NCI-H2107 (cell line): ENCODE measurements at regions not wholly inside any gene's neighbourhood (a gene's known extent, or its start where the extent isn't known, plus 50 kb on each side); places are given as distances from the start of the nearest gene placed in this dataset.

Source experiments
- DNase-seq: peaks from one replicate; lab custom pipeline; 2025; lab: John Stamatoyannopoulos, UW

DNA sequence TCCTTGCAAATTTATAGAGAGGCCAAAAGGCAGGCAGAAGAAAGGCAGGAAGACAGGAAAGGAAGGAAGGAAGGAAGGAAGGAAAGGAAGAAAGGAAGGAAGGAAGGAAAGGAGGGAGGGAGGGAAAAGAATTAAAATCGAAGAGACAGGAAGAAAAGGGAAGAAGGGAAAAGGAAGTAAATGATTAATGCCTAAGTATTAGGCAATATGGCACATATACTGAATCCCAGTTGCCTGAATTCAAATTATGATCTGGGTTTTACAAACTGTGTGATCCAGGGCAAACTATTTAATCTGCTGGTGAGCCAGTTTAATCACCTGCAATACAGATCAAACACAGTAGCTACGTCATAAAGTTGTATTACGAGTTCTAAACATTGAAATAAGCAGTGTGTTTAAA lies 983.6 kb downstream of the FLRT2 start:
- DNase-seq, result no peak

DNA sequence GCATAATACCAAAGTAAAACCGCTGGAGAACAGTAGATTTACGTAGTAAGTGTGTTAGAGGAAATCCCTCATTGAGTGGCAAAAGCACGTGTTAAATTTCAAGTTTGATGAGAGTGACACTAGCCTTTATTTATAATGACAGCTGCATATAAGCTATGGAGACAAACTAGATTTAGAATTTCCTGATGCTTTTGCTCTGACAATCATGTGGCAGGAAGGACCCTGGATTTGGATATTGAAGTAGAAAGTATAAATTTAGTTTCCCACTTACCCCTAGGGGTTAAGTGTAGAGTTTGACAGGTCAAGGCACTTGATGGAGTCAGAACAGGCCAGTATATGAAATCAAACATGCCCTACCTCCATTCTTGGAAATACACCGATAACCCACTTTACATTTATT lies 983.1 kb downstream of the FLRT2 start:
- DNase-seq, result no peak

DNA sequence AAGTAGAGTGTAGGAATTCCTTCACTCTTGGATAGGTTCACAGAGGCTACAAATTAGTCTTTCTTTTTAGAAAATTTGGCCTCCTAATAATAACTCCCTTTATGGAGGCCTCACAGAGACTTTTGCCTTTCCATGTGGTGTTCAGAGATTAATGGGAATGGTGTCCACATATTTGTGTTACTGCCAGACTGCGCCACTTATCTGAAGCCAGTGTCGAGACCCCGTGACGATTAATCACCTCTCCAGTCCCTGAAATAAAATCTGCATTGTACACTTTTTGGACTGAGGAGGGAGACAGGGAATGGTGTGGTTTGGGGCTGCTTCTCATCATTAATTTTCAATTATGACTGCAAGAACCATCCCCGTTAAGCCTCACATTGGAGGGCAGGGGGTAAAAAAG lies 980.5 kb downstream of the FLRT2 start:
- no peak for DNase-seq

DNA sequence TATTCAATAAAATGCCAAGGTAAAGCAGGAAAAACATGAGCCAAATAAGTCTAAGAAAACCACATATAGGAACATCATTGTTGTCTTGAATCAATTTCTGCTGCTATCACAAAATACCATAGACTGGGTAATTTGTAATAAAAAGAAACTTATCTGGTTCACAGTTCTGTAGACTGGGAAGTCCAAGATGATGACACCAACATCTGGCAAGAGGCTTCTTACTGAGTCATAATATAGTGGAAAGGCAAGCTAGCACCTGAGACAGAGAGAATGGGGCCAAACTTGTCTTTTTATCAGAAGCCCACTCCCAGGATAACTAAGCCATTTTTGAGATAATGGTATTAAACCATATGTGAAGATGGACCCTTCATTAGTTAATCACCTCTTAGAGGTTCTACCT lies 975.9 kb downstream of the FLRT2 start:
- no peak for DNase-seq

DNA sequence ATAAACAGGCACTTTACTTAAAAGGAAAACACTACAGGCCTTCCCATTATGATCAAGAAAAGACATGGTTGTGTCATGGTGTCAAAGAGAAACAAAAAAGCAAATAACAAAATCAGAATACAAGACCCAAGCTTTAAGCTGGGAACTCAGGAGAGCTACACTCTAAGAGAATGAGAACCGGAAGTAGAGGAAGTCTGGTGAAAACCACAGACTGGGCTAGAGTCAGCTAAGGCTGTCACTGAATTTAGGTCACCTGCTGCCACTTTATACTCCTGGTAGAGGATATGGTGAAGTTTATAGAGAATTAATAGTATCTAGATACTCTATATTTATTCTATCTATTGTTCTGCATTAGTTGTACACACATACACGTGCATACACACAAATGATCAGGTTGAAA lies 971.7 kb downstream of the FLRT2 start:
- no peak for DNase-seq

DNA sequence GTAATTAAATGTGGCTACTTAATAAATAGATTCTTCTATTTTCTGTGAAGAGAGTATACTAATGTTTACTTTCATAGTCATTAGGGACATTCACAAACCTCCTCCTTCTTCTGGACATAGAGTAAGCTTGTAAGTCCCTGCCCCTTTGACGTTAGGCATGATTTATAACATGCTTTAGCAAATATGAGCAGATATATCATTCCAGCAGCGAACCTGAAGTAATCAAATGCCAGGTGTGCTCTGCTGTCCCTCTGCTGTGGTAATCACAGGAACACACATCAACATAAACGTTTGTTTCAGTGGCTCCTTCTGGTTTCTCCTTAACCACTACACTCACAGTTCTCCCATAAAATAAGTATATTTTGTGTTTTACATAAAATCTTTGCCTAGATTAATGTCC lies 961.8 kb downstream of the FLRT2 start:
- DNase-seq, result no peak

DNA sequence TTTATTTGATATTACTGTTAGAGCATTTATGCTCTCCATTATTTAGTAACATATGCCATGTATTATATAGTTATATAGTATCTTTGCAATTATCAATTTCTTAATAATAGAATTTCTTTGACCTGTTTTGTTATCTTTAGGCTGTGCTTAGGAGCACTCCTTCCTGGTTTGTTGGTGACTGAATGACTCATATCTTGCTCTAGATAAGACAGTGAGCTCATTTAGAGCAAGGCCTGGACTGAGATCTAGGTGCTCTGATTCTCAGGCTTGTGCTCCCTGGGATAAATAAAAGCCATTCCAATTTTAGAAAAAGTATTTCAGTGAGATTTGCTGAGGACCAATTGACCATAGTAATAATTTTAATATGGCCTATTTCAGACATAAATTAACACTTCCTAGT lies 951.2 kb downstream of the FLRT2 start:
- DNase-seq, result no peak

DNA sequence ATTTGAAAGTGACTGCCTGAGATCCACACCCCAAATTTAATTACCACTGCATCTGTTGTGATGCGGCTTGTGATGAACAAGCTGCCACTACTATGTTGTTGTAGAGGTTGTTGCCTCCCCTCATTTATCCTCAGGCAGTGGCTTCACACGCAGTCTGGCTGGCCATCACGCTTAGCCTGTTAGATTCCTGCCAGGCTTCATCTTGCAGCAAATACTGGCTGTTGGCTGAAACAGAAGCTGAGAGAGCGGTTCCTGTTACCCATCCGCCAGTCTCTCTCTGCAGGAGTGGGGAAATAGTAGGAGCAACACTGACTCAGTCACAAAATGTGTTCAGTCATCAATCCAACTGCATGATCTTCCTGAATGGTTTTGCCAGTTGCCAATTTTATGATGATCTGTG lies 934.4 kb downstream of the FLRT2 start:
- DNase-seq, result no peak

DNA sequence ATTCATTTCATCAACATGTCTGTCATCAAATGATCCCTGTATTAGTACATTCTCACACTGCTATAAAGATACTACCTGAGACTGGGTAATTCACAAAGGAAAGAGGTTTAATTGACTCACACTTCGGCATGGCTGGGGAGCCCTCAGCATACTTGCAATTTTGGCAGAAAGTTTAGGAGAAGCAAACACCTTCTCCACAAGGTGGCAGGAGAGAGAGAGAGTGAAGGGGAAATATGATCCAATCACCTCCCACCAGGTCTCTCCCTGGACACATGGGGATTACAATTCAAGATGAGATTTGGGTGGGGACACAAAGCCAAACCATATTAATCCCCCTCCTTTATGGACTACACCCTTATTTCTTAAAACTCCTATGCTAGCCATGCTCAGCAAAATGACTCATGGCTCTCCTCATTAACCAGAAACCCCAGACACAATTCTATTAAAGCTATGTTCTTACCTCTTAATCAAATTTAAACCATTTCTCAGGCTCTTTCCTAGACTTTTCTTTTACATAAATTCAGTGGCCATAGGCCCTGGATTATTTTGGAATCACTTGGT lies 932.3 kb downstream of the FLRT2 start:
- no peak for DNase-seq

DNA sequence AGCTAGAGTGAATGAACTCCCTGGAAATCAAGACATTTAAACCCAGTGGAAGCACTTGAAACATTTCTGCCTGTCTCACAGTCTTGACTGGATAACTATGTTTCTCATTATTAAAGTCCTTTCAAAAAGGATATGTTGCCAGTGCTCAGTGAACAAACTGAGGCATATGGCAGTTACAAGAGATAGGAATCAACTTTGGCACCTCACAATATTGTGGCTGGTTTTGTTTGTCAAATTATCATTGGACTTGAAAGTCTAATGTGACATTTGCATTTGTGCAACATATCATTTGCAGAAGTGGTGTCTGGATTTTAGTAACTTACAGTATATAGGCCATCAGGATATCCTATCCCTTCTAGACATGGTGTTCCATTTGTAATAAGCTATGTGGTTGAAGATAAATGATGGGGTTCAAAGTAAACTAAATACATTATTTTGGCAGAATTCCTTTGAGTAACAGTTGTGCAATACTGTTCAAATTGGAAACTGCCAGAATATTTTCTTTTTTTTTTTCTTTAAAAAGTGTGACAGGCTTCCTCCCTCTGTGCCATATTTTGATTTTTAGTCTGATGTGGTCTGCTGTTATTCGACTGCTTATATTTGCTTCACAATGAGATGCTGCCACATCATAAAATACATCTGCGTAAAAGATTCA lies 927.7 kb downstream of the FLRT2 start:
- no peak for DNase-seq

DNA sequence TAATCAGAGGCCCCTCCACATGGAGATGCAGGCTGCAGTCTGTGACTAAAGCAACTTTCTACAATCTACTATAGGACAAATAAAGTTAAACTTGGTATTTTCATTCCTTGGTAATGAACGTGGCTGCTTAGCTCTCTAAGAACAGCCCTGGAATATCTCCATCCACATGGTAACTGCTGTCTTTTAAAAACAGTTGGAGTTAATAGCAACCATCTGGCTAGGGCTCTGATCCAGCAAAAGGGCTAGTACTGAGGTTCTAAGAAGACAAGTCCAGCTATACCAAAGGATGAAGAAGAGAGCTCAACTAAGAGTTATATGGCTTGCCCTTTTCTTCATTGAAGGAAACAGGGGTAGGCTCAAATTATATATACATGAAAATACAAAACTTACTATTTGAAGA lies 920.1 kb downstream of the FLRT2 start:
- DNase-seq, result no peak

DNA sequence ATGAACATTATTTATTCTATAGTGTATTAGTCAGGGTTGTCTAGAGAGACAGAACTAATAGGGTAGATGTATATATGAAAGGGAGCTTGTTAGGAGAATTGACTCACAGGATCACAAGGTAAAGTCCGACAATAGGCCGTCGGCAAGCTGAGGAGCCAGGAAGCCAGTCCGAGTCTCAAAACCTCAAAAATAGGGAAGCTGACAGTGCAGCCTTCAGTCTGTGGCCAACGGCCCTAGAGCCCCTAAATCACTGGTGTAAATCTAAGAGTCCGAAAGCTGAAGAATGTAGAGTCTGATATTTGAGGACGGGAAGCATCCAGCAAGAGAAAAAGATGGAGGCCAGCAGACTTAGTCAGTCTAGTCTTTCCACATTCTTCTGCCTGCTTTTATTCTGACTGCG lies 912.2 kb downstream of the FLRT2 start:
- DNase-seq, result no peak

DNA sequence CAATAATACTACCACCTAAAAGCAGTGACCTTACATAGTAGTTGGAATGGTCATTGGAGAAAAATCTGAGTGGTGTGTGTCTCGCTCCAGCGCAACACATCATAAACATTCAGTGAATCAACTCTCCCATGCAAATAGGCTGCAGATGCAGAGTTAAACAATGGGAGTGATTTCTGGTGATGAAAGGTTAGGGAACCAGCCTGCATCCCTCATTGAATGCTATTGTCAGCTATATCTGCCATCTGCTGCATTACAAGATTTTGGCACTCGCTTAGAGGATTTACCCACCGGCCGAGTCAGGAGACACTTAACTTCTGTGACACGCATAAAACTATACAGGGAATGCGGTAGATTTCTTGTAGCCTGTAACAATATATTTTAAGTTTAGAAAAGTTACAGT lies 900.9 kb downstream of the FLRT2 start:
- DNase-seq, result peak; percentile 22

DNA sequence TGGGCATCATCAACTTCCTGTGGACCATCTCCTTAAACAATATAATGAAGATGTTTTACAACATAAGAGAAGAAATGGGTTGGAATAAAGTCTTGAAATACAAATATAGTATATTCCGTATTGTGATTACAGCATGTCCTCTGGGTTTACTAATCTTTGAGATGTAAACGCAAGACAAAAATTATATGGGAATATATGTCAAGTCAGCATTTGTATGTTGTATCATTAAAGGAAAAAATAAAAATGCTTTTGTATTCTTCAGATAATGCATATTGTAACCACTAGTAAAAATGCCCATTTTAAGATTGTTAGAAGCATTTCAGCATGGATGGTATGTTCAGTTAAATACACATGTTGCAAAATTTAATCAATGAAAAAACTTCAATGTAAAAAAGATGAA lies 893.3 kb downstream of the FLRT2 start:
- DNase-seq, result no peak

DNA sequence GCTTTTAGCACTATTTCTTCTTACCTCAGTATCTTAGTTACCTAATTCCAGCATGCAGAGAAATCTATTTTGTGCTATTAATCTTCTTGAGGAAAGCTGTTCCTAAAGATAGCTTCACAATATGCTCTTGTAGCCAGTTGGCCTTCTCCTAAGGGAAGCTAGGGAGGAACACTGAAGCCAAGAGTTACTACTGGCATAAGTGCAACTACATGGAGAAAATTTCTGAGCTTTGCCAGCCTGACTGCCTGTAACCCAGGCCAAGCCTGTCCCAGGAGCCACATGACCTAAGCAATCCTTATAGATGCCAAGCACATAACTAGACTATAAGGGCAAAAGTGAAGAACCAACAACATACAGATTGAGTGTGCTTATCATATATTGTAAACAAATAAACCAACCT lies 890.2 kb downstream of the FLRT2 start:
- no peak for DNase-seq

DNA sequence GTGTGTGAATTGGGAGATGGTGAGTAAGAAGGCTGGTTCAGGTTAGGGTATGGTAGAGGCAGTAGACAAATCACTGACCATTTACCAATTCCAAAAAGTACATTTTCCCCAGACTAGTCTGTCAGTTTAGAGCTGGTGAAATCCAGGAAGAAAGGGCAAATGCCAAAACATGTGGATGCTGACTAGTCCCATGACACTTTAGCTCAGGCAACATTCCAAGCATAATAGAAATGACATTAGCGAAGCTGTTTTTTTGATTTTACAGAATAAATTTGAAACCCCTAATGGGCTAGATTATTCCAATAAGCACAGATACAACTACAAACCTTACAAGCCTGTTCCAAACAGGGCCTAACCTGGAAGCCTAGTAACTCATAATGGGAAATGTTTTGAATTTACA lies 884.2 kb downstream of the FLRT2 start:
- DNase-seq, result no peak

DNA sequence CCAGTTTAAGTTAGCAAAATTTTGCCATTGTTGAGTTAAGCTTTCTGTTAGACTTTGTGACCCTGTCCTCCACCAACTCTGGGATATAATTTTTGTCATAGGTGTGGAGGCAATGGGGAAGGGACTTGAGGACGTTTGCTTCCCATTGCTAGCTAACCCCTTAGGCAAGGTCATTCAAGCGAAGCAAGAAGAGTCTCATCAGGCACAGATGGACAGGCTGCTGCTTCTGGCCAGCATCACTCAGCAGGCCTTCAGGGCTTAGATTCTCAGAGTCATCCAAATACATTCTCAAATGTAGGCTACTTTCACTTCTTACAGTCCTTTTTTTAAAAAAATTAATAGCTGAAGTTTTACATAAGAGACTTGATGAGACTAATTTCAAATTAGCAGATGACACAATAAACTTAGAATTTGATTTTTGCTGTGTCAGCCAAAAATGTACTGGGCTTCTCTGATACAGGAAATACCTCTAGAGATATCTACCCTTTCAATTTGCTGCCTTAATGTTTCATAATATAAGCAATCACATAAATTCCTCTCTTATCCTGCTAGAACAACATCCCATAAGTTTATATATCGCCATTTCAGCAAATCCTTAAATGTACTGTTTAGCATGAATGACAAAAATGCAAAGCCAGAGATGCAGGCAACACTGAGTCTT lies 875.2 kb downstream of the FLRT2 start:
- no peak for DNase-seq

DNA sequence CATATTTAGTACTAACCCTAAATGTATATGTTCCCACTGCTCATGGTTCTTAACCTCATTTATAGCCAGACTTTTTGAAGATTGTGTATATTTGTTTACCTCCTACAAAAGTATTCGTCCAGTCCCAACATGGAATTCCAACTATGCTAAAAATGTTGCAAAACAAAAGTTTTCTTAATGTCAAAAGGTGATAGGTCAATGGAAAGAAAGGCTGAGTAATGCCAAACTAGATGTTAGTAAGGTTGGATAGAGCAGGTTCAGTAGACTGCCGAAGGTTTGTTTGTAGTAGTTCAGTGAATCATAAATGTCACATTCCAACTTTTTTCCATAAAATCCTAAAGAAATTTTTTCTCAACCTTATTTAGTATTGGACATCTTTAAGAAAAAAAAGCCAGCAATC lies 874.5 kb downstream of the FLRT2 start:
- no peak for DNase-seq

DNA sequence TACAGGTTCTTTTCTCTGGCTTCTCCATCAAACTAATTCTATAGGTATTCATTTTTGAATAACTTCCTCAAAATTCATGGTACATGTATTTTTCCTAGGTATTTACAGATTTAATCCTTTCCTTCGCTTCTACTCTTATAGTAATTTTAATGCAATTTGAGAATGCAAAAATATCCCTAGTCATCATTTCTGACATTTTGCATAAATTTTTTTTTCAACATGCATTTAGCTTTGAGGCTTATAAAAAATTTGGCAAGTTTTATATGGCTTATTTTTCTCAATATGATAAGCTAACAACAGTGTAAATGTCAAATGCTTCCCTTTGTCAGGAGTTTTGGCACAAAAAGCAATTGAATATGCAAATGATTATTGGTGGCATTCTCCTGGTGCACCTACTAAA lies 872.6 kb downstream of the FLRT2 start:
- DNase-seq, result no peak

DNA sequence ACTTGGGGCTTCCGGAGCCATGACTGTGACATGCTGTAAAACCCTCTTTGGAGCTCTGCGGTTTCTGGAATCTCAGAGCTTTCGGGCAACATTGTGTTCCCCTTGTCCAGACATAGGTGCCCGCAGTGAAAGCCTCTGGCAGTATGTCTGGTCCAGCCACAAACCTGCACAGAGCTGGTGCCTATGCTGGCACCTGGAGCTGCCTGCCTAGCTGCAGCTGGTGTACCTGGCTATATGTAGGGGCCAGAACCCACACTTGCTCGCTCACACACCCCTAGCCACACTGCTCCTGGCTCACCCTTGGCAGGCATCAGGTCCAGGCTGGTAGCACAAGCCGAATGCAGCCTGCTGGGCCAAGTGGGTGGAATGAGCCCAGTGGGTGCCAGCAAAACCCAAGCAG lies 861.1 kb downstream of the FLRT2 start:
- DNase-seq, result no peak

DNA sequence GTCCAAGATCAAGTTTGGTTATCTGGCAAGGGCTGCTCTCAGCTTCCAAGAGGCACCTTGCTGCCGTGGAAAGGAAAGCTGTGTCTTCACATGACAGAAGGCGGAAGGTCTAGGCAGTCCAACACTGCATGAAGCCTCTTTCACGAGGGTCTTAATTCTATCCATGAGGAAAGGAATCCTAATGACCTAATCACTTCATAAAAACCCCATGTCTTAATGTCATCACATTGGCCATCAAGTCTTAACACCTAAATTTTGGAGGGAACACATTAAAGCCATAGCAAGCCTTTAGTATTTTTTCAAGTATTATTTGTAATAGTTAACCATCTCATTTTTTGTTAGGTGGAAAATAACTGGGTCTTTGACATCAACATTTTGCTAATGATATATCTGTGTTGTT lies 858.3 kb downstream of the FLRT2 start:
- DNase-seq, result no peak

DNA sequence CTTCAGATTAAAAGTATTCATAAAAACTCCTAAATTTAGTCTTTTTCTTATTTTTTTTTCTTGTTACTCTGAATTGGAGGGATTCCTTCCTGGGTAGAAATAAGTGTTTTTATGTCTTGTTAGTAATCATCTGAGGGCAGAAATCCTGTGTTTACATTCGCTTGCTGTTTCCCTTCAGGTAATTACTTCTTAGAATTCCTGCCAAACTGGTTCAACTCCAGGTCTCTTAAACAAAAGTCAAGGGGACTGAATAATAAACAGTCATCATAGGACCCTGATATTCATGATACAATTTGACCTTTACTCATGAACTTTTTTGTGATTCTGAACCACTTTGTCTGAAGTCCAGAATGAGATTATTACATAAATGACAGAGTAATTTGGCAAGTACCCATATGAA lies 843.9 kb downstream of the FLRT2 start:
- no peak for DNase-seq

DNA sequence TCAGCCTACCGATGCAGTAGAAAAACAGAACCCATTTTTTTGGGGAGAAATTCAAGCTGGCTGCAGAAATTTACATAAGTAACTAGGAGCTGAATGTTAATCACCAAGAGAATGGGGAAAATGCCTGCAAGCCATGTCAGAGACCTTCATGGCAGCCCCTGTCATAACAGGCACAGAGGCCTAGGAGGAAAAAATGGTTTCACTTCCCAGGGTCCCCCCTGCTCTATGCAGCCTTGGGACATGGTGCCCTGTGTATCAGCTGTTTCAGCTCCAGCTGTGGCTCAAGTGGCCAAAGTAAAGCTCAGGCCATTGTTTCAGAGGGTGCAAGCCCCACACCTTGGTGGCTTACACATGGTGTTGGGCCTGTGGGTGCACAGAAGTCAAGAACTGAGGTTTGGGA lies 842.5 kb downstream of the FLRT2 start:
- no peak for DNase-seq

DNA sequence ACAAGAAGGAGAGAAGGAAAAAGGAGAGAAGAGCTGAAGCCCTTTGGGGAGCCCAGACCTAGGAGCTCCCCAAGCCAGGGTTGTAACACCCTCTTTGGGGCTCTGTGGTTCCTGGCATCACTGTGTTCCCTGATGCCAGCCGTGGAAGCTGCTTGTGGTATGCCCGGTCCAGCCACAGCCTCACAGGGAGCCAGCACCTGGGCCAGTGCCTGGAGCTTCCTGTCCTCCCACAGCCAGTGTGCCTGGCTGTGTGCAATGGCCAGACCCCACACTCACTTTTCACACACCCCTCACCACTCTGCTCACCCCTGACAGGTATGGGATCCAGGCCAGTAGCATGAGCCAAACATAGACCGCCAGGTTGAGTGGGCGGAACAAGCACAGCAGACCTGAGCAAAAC lies 834.7 kb downstream of the FLRT2 start:
- DNase-seq, result no peak
